AG09319 (cell line): ENCODE measurements at regions not wholly inside any gene's neighbourhood (a gene's known extent, or its start where the extent isn't known, plus 50 kb on each side); places are given as distances from the start of the nearest gene placed in this dataset.

Experiments
- DNase-seq: peaks from one replicate; pipeline ENCODE4 v3.0.0-alpha.2; 2010; ENCODE audit warnings: low read depth; ENCODE audit errors: extremely low read depth
- TF ChIP-seq, protein P1 (sequence below): IDR thresholded peaks from 2 replicates; pipeline ENCODE4 v1.5.1; 2011; ENCODE audit warnings: low read depth, mild to moderate bottlenecking, inconsistent platforms, low read length, moderate library complexity

DNA sequence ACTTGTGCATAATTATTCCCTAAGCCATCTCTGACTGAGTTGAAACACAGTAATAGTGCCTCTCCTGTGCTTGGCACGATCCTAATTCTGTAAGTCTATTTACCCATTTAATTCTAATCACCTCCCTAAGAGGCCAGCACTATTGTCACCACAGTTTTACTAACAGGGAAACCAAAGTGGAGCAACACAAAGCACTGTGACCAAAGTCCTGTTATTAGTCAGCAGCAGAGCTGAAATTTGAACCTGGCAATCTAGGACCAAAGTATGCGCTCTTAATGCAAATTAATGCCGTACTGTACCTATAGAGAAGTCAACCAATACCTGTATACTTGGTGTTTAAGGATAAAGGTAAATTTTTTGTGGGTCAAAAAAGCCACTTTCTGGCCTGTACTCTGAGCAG lies 77.1 kb upstream of the CNTLN start:
- TF ChIP-seq, protein P1, sequence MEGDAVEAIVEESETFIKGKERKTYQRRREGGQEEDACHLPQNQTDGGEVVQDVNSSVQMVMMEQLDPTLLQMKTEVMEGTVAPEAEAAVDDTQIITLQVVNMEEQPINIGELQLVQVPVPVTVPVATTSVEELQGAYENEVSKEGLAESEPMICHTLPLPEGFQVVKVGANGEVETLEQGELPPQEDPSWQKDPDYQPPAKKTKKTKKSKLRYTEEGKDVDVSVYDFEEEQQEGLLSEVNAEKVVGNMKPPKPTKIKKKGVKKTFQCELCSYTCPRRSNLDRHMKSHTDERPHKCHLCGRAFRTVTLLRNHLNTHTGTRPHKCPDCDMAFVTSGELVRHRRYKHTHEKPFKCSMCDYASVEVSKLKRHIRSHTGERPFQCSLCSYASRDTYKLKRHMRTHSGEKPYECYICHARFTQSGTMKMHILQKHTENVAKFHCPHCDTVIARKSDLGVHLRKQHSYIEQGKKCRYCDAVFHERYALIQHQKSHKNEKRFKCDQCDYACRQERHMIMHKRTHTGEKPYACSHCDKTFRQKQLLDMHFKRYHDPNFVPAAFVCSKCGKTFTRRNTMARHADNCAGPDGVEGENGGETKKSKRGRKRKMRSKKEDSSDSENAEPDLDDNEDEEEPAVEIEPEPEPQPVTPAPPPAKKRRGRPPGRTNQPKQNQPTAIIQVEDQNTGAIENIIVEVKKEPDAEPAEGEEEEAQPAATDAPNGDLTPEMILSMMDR: no peak

DNA sequence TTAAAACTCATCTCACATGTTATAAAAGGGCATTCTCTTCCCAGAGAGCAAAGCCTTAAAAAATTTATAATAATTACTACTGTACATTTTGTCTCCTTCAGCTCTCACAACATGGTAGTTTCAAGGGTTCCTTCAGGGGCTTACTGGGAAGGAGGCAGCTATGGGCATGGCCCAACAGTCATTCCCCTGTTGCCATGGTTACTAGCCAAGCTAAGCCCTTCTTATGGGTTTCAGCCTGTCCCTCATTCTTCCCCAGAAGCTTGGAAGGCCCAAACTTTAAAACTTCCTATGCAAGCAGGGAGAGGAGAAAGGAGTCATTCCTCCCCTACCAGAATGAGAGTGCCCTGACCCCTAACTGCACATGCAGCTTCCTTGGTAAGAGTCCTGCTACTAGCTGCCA lies 82.2 kb upstream of the CNTLN start:
- TF ChIP-seq, protein P1: no peak
- no peak for DNase-seq

More for the DNA sequence above, 77.1 kb upstream of the CNTLN start:
- DNase-seq: no peak

DNA sequence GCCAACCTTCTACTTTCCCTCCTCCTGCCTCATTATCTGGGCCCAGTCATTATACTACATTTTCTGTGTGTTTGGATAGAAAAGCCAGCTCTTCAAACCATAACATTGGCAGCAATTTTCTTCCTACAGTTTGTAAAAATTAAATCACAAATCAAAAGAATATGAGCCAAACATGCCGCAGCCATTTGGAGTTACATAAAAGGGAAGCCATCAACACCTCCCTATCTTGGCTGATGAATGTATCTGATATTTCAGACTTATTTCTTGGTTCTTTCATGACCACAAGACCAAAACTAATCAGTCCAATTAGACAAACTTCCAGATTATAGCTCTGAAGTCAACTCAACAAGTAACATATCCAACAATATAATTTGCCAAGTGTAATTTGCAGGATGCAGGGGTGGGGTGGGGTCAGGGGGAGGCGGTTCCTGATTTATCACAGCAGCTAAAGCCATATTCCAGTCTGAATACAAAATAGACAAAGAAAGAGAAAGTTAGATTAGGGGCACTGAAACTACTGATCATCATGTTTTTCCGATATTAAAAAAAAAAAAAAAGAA lies 89.4 kb upstream of the CNTLN start:
- TF ChIP-seq, protein P1: no peak

DNA sequence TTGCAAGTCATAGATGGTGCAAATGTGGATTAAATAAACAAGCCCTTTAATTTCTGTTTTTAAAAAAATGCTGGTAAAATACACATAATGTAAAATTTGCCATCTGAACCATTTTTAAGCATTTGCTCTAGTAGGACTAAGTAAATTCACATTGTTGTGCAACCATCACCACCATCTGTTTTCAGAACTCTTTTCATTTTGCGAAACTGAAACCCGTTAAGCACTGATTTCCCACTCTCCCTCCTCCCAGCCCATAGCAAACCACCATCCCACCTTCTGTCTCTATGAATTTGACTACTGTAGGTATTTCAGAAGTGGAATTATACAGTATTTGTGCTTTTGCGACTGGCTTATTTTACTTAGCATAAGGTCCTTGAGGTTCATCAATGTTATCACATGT lies 103.3 kb upstream of the CNTLN start:
- no peak for DNase-seq
- TF ChIP-seq, protein P1: no peak

More for the DNA sequence above, 89.4 kb upstream of the CNTLN start:
- DNase-seq: no peak

DNA sequence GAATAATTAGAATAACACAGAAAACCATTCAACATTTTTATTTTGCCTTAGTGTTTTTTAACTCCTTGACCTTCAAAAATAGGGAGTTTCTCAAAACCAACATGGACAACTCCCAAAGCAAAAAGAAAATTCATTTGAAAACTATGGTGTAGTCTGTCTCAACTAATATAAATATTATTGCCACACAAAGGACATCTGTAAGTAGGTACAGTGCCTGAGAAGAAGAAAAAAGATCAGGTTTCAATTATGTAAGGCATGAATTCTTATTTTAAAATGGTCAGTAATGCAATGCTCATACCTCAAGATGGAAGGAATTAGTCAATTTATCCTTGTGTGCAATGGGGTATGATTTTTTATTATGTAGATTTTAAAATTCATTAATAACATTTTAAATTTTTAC lies 109.6 kb upstream of the CNTLN start:
- TF ChIP-seq, protein P1: no peak
- DNase-seq: peak; percentile 31

DNA sequence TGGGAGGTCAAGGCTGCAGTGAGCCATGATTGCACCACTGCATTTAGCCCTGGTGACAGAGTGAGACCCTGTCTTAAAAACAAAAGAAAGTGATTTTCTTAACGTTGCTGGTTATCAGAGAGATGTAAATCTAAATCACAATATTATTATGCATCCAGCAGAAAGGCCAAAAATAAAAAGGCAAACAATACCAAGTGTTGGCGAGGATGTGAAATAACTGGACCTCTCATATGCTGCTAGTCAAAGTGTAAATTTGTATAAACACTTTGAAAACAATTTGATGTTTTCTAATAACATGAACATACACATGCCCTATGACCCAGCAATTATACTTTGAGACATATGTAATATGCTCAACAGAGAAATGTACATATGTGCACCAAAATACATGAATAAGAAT lies 110.7 kb upstream of the CNTLN start:
- TF ChIP-seq, protein P1: no peak
- no peak for DNase-seq

DNA sequence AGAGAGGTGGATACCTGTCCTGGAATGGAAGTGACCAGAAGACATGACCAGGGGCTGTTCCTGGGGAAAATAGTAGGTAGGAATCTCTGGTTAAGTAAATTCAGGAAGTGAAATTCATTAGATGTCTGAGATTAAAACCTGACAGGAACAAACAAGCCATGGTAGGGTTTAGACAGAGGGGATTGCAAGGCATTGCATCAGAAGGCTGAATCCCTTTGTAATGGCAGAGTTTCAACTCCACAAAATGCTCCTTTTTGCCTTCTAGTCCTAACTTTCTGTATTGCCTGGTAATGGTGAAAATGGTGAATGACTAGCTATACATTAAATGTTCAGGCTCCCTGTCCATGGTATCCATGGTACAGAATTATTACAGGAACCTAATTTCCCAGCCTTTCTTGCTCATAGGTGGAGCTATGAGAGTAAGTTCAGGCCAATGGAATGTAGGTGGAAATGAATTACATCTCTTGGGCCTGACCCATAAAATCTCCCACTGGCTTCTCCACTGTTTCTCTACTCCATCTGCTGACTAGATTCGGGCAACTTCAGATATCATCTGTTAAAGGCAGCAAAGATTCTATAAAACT lies 113.4 kb upstream of the CNTLN start:
- TF ChIP-seq, protein P1: no peak
- DNase-seq: no peak
